GM18519 (cell line): ENCODE measurements at regions not wholly inside any gene's neighbourhood (a gene's known extent, or its start where the extent isn't known, plus 50 kb on each side); places are given as distances from the start of the nearest gene placed in this dataset.
"Not testable (repeated sequence)": the region's sequence is repeated elsewhere in the genome, so short reads cannot be mapped to it uniquely, and the experiment has no call there.

ENCODE experiments used
- ATAC-seq: cut with Tn5 transposase; IDR thresholded peaks from one replicate; pipeline ENCODE4 v1.9.1; 2021; ENCODE audit warnings: mild to moderate bottlenecking, moderate library complexity; ENCODE audit not compliant: unreplicated experiment, low FRiP score

- no peak for ATAC-seq
Measured at GRCh38 chr12:20142956-20143355, 225.4 kb upstream of the PDE3A start.

- no peak for ATAC-seq
Measured at GRCh38 chr12:20144341-20144740, 224.0 kb upstream of the PDE3A start.

- ATAC-seq: no peak
Measured at GRCh38 chr12:20148241-20148640, 220.1 kb upstream of the PDE3A start.

GRCh38 chr12:20150835-20151422 is 217.4 kb upstream of the PDE3A start:
- ATAC-seq: no peak

GRCh38 chr12:20154052-20154451 is 214.3 kb upstream of the PDE3A start:
- no peak for ATAC-seq

- ATAC-seq: no peak
Measured at GRCh38 chr12:20155374-20155773, 213.0 kb upstream of the PDE3A start.

- not testable (repeated sequence) for ATAC-seq
Measured at GRCh38 chr12:20160899-20161298, 207.4 kb upstream of the PDE3A start.

GRCh38 chr12:20174528-20175175 is 193.7 kb upstream of the PDE3A start:
- no peak for ATAC-seq

GRCh38 chr12:20175704-20176388 is 192.5 kb upstream of the PDE3A start:
- no peak for ATAC-seq

- ATAC-seq: no peak
Measured at GRCh38 chr12:20181416-20182180, 186.7 kb upstream of the PDE3A start.

- no peak for ATAC-seq
Measured at GRCh38 chr12:20183563-20183962, 184.8 kb upstream of the PDE3A start.

GRCh38 chr12:20184514-20184913 is 183.8 kb upstream of the PDE3A start:
- ATAC-seq: no peak

- ATAC-seq: no peak
Measured at GRCh38 chr12:20187456-20187855, 180.9 kb upstream of the PDE3A start.

GRCh38 chr12:20188930-20189653 is 179.2 kb upstream of the PDE3A start:
- ATAC-seq: no peak

- ATAC-seq: no peak
Measured at GRCh38 chr12:20189767-20190166, 178.6 kb upstream of the PDE3A start.

GRCh38 chr12:20194171-20194570 is 174.2 kb upstream of the PDE3A start:
- no peak for ATAC-seq

GRCh38 chr12:20196767-20197166 is 171.6 kb upstream of the PDE3A start:
- ATAC-seq: no peak

- no peak for ATAC-seq
Measured at GRCh38 chr12:20197411-20197810, 170.9 kb upstream of the PDE3A start.

- no peak for ATAC-seq
Measured at GRCh38 chr12:20199780-20200179, 168.6 kb upstream of the PDE3A start.

- ATAC-seq: no peak
Measured at GRCh38 chr12:20201733-20202132, 166.6 kb upstream of the PDE3A start.

- ATAC-seq: no peak
Measured at GRCh38 chr12:20205854-20206253, 162.5 kb upstream of the PDE3A start.
